GM04503 (cell line): ENCODE measurements at regions not wholly inside any gene's neighbourhood (a gene's known extent, or its start where the extent isn't known, plus 50 kb on each side); places are given as distances from the start of the nearest gene placed in this dataset.
"Not testable (repeated sequence)": the region's sequence is repeated elsewhere in the genome, so short reads cannot be mapped to it uniquely, and the experiment has no call there.

Experiments used
- DNase-seq: peaks from one replicate; pipeline ENCODE4 v3.0.0-alpha.2; 2012; ENCODE audit warnings: low read depth

DNA sequence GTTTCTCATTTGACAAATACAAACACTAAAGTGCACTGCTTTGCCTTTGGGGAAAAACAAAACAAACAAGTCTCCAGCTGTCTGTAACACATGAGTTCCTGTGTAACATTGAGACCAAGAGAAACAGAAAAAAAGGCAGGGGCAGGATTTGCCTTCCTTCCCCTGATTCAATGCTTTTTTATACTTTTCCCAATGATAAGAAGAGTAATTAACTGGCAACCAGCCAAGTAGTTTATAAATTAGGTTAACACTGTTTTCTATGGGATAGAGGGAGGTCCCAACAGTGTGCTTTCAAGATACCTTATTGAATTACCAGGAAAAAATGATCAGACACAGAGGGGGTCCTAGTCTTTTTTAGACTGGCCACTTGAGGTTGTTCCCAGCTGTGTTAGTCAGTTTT, 346.8 kb downstream of the TRIM36 start:
- no peak for DNase-seq

DNA sequence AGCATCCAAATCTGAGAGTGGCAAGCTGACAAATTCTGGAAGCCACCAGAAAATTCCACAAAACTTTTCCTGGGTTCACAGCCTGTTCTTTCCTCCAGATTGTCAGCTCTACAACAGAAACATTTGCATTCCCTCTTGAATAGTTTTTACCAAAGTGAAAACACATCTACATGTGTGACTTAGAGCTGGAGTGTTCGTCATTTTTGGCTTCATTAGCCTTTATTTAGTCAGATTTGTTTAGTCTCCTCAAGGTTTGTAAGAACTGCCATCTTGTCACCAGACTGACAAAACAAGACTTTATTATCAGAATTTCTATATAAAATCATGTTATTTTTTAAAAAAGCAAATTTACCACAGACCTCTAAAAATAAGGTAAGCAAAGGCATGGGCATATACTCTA, 347.3 kb downstream of the TRIM36 start:
- DNase-seq = no peak

DNA sequence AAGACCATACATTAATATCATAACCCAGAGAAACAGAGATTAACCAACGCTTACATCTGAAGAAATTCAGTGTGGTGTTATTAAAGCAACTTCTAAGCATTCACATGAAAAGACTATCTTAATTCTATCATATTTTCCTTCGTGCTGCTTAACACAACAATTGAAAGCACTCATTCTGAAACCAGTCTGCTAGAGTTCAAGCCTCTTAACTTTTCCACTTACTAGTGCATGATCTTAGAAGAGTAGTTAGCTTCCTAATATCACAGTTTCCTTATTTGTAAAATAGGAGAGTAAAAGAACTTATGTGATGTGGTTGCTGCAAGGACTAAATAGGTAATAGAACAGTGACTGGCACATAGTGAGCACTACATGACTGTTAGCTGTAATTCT, 379.3 kb downstream of the TRIM36 start:
- DNase-seq = no peak

DNA sequence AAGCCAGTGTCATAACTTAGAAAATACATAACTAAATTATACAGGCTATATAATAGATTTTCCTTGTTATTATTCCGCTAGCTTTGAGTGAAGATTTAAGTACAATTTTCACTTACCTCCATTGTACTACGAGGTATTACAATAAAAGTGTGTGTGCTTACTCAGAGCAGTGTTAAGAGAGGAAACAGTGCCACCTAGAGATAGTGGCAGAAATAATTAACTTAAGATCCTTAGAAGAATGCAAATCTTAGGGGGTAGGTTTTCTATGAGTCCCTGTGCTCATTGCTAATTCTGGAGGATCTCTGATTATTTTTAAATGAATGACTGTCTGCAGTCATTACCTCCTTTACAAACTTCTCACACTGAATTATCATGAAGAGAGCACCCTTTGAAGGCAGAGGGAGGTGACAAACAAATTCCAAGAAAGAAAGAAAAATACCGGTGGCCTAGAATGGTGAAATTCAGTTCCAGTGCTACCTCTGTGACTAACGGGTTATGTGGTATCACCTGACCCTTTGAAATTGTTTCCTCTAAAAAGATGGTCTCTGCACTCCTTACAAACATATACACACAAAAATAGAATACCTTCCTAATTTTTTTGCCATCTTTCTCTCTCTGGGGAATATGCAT, 379.8 kb downstream of the TRIM36 start:
- DNase-seq = no peak

DNA sequence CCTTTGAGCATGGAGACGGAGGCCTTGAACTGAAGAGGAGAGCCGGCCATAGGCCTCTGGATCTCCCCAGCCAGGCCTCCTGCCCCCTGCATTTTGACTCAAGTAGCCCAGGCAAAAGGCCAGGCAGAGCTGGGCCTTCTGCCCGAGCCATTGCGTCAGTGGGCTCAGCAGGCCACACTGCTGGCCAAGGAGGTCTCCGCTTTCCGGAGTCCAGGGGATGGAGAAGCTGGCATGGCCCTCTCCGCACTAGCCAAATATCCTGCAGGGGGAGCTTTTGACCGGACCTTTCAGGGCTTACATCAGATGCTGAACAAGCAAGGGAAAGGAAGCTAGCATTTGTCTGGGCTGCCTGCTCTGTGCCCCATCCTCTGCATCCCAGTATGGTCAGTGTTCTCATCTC, 386.8 kb downstream of the TRIM36 start:
- no peak for DNase-seq

DNA sequence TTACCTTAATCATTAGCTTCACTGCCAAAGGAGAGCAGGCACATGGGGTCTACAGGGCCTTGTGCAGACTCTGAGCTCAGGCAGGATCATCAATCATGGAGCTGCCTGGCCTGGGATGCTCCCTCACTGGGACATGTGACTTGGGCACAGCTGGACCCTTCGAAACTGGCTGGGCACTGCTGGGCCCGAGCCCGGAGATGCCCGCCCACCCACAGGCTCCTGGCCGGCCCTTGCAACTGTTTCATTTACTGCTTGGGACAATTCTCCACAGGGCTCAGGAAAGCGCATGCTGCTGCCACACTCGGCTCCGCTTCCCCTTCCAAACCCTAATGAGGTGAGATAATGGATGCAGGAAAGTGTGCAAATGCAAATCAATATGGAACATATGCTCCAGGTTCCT, 387.5 kb downstream of the TRIM36 start:
- no peak for DNase-seq

DNA sequence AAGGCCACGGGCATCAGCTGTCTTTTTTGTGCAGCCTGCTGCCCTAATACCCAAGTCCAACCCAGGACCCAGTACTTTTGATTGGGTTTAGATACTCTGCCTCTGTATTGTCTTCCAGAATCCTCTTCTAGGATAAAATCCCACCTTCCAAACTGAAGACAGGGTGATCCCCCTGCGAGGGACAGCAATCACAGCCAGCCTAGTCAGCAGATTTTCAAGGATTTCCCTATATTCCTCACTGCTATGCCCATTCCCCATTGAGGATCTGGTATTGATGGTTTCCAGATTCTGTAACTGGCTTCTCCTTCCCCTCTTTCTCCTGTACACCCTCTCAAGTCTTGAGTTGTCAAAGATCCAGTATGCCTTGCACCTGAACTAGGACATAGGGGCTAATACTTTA, 389.4 kb downstream of the TRIM36 start:
- DNase-seq = no peak

DNA sequence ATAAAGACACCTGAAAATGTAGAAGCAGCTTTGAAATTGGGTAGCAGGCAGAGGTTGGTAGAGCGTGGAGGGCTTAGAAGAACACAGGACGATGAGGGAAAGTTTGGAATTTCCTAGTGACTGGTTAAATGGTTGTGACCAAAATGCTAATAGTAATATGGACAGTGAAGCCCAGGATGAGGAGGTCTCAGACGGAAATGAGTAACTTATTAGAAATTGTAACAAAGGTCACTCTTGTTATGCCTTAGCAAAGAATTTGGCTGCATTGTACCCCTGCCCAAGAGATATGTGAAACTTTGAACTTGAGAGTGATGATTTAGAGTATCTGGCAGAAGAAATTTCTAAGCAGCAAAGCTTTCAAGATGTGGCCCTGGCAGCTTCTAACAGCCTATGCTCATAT, 382.5 kb downstream of the KCNN2 start:
- DNase-seq = no peak

DNA sequence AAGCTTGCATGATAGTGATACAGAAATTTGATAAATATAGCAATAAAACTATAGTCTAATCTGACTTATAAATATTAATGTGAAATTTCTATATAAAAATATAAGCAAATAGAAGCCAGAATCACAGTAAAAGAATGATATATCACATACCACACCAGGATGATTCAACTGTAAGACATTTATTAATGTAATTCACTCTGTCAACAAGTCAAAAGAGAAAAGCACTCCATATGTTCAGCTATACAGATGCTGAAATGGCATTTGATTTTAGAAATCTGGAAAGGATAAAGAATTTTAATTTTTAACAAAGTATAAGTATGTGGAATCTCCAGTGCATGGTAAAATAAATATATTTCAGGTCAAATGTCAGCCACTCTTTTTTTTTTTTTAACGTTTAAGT, 372.4 kb downstream of the KCNN2 start:
- DNase-seq = no peak

DNA sequence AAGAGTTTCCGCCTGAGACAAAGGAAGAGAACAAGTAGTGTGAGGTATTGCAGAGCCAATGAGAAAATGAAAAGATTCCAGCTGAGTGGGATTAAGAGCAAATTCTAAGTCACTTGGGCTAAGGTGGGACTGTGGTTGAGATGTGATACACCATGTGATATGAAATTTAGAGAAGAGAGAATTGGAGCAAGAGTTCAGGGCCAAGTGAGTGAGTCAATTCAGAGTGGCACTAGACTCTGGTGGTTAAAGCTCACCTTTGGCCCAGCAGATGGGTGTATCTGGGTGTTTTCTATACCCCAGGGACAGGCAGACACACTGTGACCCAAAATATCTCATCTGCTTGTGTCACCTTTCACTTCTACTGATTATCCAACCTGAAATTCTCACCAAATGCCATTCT, 368.1 kb downstream of the KCNN2 start:
- DNase-seq = no peak

DNA sequence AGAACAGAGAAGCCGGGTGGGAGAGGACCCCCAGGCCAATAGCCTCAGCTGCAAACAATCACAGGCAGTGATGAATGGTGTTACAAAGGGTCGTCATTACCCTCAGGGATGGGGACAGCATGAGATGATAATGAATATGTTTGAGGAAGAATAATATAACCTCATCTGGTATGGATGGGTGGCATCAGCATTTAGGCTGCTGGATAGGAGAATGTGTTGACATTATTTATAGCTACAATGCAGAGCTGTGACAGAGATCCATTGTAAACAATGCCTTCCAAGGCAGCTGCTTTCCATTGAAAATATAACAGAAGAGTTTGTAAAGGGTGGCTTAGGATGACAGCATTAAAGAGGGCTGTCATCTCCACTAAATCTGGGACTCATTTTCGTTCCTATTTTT, 365.5 kb downstream of the KCNN2 start:
- no peak for DNase-seq

DNA sequence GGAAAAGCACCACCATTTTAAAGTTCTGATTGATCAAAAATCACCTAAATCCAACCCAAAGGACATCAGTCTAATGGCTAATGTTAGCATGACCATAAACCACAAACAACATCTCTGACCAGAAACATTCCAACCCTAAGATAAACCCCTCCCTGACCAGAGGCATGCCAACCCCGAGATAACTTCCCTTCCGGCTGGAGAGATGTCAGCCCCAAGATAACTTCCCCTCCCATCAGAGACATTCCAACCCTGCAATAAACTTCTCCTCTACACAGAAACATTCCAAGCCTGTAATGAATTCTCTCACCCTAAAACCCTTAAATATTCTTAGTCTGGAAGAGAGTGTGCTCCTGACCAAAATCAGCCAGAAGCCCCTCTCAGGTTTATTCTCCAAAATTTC, 364.3 kb downstream of the KCNN2 start:
- DNase-seq = no peak

DNA sequence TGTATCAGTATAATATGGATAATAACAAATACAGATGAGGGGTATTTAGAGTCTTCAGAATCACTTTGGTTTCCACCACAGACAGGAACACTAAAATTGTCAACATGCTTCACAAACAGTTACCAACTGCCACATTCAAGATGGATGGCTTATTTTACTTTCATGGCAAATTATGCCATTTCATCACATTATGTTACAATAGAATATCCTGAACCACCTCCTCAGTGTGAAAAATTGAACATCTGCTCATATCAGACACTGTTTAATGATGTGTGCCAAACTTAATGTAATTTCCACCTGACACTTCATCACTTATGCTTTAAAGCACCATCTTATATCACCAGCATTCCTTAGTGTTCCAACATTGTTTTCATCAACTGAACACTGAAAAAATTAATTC, 357.4 kb downstream of the KCNN2 start:
- DNase-seq = no peak

DNA sequence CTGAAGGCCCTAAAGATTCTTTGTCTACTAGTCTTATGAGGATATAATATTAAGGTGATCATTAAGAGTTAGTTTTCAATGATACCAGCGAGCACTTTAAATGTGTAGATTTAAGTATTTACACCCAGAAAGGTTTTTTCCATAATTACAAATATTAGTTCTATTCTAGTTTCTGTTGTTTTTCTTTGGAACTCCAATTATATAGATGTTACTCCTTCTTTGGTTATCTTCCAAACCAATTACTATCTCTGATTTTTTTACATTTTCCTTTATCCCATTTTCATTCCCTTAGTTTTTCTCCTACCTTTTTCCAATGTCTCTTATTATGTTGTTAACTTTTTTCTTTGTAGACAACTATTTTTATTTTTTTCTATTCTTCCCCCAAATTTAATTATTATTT, 355.1 kb downstream of the KCNN2 start:
- DNase-seq = no peak

DNA sequence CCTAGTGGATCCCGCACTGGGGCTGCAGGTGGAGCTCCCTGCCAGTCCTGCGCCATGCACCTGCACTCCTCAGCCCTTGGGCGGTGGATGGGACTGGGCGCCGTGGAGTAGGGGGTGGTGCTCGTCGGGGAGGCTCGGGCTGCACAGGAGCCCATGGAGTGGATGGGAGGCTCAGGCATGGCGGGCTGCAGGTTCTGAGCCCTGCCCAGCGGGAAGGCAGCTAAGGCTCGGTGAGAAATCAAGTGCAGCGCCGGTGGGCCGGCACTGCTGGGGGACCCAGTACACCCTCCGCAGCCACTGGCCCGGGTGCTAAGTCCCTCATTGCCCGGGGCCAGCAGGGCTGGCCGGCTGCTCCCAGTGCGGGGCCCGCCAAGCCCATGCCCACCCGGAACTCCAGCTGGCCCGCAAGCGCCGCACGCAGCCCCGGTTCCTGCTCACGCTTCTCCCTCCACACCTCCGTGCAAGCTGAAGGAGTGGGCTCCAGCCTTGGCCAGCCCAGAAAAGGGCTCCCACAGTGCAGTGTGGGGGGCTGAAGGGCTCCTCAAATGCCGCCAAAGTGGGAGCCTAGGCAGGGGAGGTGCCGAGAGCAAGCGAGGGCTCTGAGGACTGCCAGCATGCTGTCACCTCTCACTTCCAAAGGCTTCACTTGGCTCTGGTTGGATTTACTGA, 342.5 kb downstream of the KCNN2 start:
- DNase-seq = not testable (repeated sequence)

DNA sequence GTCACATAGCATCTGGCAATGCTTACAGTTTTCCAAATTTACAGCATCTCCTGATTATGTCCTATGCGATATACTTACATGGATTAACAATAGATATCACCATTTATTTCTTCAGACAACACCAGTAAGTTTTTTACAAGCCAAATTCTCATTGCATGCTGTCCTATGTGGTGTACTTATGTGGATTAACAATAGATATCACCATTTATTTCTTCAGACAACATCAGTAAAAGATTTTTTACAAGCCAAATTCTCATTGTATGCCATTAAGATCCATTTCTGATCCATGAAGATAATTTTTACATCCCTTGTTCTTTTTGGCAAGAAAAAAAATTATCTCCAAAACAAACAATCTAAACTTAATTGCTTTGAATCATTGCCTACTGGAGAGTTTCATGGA, 340.9 kb downstream of the KCNN2 start:
- DNase-seq = no peak

DNA sequence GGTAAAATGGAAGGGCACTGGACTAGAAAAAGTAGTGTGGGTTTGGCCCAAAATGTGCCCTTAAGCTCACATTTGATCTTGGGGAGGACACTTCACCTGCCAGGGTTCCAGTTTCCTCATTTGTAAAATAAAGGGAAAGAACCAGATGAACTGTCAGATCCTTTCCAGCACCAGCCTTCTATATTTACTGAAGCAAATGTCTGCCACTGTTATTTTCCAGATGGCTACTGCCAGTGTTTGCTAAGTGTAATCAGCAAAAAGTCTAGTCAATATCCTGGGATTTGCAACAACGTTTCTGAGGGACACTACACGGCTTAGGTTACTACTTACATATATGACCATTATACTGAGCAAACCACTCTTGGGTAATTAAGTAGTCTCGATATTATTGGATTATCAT, 340.3 kb downstream of the KCNN2 start:
- DNase-seq = no peak

DNA sequence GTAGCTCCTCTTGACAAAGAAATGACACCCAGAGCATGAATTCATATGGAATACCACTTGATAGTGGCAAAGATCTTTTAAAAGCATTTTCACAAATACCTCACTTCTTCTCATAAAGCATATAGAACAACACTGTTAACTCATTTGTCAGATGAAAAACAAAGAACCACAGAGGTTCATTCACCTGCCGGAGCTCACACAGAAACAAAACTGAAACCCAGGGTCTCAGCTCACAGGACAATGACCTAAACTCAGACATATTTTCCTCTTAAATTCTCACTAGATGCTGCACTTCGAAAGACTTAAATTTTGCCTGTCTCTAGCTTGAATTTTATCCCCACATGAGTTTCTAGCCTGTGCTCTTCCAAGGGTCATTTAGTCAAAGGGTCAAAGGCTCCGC, 339.0 kb downstream of the KCNN2 start:
- no peak for DNase-seq

DNA sequence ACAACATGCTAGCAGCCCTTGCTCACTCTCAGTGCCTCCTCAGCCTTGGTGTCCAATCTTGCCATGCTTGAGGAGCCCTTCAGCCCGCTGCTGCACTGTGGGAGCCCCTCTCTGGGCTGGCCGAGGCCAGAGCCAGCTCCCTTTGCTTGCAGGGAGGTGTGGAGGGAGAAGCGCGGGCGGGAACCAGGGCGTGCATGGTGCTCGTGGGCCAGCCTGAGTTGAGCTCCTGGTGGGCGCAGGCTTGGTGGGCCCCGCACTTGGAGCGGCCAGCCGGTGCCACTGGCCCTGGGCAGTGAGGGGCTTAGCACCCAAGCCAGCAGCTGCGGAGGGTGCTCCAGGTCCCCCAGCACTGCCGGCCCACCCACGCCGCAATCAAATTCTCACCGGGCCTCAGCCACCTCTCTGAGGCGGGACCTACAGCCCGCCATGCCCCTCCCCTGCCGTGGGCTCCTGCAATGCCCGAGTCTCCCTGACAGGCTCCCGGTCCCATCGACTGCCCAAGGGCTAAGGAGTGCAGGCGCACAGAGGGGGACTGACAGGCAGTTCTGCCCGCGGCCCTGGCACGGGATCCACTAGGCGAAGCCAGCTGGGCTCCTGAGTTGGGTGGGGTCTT, 333.5 kb downstream of the KCNN2 start:
- DNase-seq = no peak

DNA sequence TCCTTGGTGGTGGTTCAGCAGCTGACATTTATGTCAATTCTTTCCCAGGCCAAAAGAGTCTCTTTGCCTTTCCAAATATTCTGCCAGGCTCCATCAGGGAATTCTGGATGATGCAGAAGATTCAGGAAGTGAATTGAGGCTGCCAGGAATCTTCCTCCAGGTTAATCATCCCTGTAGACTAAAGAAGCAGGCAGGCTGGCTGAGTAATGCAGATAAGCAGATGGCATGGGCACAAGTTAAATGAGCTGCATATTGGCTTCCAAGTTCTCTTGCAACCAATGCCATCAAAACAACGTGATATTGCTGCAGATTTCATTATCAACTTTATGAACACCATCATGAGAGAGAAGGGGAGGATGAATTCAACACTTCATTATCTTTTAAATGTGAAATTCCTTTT, 324.5 kb downstream of the KCNN2 start:
- DNase-seq = no peak

DNA sequence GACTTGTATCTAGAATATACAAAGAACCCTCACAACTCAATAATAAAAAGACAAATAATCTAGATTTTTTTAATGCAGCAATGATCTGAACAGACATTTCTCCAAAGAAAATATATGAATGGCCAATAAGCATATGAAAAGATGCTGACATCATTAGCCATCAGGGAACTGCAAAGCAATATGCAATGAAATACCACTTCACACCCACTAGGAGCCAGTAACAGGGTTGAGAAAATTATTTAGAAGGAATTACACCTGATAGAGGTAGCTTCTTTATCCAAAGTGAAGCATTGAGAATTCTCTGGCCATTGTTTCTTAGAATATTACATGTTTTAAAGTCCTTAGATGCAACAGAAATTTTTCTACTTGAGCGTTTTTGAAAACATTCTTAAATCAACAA, 316.9 kb downstream of the KCNN2 start:
- no peak for DNase-seq

DNA sequence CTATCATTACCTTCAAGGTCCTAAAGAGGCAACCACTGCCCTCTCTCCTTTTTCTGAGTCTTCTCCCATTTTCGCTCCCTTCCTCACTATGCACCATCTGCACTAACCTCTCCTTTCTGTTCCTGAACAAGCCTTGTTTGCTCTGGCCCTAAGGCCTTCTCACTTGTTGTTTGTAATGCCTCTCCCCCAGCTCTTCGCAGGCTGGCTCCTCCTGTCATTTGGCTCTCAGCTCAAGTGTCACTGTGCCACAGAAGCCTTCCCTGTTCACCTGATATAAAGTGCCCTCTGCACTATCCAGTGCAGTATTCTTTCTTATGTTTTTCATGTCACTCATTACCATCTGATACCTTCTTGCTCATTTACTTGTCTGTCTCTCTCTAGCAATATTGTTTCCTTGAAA, 303.7 kb downstream of the KCNN2 start:
- DNase-seq = no peak

DNA sequence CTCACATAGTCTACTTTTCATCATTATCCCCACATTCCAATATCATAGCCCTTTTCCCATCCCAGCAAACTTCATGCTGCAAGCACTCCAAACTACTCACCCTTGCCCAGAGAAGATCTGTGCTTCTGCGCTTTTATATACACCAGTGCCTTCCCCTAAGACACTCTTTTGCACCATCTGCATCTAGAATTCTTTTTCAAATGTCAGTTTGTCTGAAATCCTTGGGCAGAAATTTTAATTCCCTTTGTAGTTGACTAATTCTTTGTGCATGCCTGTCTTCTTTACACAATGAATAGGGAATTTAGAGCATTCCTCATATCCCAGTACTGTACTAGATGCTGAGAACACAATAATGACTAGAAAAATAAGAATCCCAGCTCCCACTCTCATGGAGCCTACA, 298.9 kb downstream of the KCNN2 start:
- no peak for DNase-seq

DNA sequence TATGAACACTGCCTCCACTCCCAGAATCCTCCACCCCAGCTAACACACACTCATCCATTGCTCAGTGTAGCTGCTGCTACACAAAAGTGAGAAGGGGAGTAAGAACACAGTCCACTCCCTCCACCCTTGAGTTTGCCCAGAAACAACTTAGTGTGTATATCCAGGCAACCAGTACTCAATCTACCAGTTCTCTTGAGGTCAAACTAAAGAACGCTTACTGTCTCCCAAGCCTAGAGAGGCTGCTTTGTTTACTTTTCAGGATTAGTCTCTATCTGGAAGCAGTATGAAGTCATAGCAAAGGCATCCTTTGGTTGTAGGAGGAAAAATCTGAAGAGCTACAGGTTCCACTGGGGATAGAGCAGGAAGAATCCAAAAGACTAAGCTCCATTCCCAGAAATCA, 296.3 kb downstream of the KCNN2 start:
- no peak for DNase-seq
